NCI-H2196 (cell line): ENCODE measurements at regions not wholly inside any gene's neighbourhood (a gene's known extent, or its start where the extent isn't known, plus 50 kb on each side); places are given as distances from the start of the nearest gene placed in this dataset.
"Not testable (repeated sequence)": the region's sequence is repeated elsewhere in the genome, so short reads cannot be mapped to it uniquely, and the experiment has no call there.

Experiments used
- DNase-seq: peaks from one replicate; lab custom pipeline; 2025; ENCODE audit not compliant: unreplicated experiment; lab: John Stamatoyannopoulos, UW

GRCh38 chr9:117936185-117937130, 232.3 kb downstream of the TLR4 start:
- DNase-seq = no peak

- DNase-seq = no peak
Observed at GRCh38 chr9:117938086-117938485, 233.9 kb downstream of the TLR4 start.

GRCh38 chr9:117938896-117939295, 234.7 kb downstream of the TLR4 start:
- no peak for DNase-seq

DNA sequence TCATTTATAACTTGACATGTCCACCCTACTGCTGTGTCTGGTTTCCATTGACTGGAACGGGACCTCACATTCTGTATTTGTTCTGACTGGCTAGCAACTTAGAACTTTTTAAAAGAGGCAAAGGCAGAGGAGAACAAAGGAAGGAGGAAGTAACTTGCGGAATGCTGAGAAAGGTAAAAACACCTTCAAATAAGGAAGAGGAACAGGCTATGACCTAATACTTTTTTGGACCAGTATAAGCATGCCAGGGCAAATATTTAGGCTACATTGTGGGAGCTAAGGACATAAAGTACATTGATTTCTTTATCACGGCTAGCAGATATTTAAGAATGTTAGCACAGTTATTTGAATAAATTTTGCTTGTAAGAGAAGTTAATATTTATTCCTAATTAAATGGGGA, 240.5 kb downstream of the TLR4 start:
- DNase-seq = not testable (repeated sequence)

- no peak for DNase-seq
Observed at GRCh38 chr9:117945286-117945685, 241.1 kb downstream of the TLR4 start.

DNA sequence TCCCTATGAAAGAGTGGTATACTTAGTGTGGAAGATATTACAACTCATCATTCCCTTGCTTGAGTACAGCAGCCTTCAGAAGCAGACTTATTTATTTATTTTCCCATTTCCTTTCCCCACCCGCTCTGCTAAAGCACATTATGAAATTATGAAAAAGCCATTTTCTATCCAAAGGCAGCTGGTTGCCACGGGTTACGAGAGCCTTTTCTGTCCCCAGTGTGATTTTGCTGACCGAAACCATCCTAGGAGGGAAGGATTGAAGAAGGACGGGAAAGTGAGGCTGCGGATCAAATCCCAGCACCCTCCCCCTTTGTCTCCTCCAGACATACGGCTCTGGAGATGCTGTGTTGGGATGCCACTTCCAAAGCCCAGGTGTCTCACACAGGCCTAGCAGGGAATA, 246.9 kb downstream of the TLR4 start:
- DNase-seq = no peak

DNA sequence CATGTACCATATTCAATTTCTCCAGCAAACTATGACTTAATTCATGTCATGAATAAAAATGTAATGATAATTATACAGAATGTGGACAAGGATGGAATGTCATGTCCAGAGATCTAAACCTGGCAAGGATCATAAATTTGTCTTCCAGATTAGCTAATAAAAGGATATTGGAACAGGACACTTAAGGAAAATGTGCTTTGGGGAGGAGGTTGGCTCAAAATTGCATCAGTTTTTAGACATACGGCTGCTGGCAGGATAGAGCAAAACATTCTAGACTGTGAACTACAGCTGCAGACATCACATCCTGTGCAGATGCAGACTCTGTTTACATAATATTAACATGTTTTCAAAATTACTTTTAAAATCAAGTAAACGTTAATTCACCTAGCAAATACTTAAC, 248.4 kb downstream of the TLR4 start:
- DNase-seq = no peak

GRCh38 chr9:117957267-117957666, 253.1 kb downstream of the TLR4 start:
- DNase-seq = peak; percentile 37

- DNase-seq = no peak
Observed at GRCh38 chr9:117958726-117959125, 254.5 kb downstream of the TLR4 start.

GRCh38 chr9:117963493-117964090, 259.4 kb downstream of the TLR4 start:
- no peak for DNase-seq

- no peak for DNase-seq
Observed at GRCh38 chr9:117970276-117971050, 266.3 kb downstream of the TLR4 start.

GRCh38 chr9:117974108-117974507, 269.9 kb downstream of the TLR4 start:
- no peak for DNase-seq

DNA sequence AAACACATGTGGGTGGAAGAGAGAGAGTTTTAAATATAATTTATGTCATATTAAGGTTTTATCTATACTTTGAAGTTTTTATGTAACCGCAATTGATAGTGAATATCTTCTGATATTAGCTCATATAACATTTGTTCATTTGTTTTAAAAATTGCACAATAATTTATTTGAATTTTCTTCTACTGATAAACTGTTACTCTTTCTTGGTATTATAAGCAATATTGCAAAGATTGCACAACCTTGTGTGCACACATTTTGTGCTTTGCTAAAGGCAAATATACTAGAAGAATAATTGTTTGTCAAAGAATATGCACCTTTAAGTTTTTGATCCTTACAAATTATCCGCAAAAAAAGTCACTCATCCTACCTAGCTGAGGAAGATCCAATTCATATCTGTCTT, 275.7 kb downstream of the TLR4 start:
- DNase-seq = no peak

GRCh38 chr9:117987945-117988344, 283.7 kb downstream of the TLR4 start:
- DNase-seq = no peak

DNA sequence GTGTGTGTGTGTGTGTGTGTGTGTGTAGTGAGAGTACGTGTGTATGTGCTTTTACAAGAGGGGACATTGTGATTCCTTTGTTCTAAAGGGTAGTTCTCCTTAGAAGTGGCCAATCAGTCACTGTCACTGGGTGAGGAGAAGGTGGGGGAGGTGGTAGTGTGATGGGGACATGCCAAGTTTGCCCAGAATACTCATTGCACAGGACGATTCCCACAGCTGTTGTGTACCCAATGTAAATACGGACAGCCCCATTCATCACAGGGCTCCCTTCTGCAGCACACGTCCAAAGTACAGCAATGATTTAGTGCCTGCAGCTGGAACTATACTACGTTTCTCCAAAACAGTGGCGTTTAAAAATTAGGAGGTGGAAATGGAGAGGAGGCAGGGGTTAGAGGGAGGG, 287.8 kb downstream of the TLR4 start:
- DNase-seq = peak; percentile 75

DNA sequence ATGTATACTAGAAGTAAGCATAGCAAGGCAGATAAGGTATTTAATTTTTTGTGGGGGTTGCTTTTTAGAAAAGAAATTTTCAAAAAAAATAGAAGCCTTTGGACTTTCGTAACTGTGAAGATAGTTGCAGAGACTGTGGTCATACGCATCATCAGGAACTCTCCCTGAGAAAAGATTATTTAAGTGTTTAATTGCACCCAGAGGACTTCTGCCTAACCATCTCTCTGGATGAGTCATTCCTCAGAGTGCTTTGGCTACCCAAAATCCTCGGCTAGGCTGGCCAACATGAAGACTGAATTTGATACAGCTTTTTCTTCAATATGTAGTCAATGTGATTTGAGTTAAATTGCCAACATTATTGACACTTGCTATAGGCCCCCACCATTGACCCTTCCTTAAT, 296.4 kb downstream of the TLR4 start:
- DNase-seq = no peak

DNA sequence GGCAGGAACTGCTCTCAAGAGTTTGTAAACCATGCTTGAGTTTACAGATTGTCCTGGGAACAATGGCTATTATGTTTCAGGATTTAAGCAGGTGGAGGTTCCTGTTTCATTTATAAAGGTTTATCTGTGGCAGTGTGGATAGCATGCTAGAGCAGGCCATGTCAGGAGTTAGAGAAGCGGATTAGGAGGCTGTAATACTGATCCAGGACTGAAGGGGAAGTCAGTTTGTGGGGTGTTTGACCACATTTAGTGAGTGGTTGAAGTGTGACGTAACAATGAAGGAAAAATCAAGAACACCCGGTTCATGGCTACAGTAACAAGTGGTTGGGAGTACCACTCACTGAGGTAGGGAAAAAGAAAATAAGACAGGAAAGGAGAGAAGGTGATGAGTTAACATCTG, 299.0 kb downstream of the TLR4 start:
- no peak for DNase-seq

DNA sequence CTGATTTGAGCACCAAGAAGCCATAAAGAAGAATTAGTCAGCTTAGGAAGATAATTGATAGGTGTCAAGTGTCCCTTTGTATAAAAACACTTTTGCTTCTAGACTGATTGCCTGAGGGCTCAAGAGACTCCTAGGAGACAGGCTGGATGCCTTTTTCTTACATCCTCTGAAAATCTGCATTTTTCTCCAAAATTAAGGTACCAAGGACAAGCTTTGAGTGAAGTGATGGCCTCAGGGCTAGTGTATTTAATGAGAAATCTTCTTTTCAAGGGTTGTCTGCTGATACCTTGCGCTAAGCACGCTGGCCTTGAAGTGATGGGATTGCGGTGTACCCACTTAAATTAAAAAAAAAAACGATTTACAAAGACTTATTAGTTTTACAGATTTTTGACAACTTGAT, 304.0 kb downstream of the TLR4 start:
- DNase-seq = no peak

DNA sequence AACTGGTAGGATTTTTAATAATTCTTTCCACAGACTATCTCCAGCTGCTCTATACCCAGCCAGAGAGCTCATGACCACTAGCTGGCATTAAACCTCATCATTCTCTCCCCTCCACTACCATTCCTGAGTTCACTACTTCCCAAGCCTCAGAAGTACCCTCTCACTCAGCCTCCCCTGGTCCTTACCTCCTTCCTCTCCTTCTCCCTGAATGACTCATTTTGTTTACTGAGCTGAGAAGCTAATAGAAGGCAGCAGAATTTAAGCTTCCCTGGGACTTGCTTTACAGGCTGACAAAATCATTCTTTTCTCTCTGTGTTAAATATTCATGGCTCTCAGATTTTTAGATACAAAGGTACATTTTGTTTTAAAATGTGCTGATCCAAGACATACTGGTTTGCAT, 305.4 kb downstream of the TLR4 start:
- DNase-seq = peak; percentile 7

DNA sequence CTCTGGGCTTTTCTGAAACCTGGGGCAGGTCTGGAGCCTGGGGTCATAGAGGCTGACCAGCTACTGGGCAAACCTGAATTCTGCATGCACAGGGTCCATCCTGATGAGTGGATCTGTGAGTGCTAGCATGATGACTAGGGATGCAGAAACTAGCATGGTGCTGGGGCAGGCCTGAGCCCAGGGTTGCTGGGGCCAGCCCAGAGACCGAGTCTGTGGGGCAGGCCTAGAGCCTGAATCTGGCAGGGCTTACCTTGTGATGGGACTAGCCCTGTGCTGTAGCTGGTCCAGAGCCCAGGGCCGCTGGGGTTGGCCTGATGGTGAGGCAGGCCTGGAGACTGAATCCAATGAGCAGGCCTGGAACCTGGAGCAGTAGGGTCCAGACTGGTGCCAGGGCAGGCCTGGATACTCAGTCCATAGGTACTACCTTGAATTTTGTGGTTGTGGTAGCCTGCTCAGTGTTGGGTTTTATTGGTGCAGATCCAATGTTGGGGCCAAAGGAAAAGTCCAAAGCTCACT, 313.5 kb downstream of the TLR4 start:
- no peak for DNase-seq

- DNase-seq = peak; percentile 18
Observed at GRCh38 chr9:118023644-118024043, 319.4 kb downstream of the TLR4 start.

DNA sequence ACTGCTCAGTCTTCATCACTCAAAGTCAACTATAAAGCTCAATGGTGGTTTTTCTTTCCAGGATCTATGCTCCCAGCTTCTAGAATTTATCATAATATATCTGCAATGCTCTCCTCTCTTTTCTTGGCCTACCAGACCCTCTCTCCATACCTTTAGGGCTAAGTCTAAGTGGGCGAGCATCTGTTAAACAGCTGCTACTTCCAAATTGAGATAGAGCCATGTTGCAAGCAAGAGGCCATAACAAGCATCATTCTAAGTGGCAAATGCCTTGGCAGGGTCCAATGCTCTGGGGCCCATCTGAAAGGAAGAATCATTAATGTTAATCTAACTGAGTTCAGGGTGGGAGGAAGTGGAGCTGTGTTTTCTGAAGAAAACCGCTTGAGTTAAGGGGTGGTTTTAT, 324.0 kb downstream of the TLR4 start:
- DNase-seq = no peak
